ENCODE measurements at regions not wholly inside any gene's neighbourhood (a gene's known extent, or its start where the extent isn't known, plus 50 kb on each side); places are given as distances from the start of the nearest gene placed in this dataset.

DNA sequence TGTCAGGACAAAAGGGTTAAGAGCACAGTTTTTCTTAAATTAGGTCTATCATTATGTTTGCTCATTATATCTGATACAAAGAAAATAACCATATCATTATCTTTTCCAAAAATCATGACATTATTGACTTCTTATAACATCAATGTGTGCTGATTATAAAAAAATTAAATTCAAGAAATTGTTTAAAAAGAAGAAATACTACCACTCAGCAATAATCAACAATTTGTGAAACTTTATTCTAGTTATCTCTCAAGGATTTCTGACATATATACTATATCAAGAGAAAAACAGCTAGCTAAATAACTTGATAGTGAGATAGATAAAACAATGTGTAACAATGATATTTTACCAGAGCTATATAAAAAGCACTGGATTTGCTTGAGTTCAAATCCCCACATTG is 360.7 kb upstream of the PHF14 start:
- TF ChIP-seq, protein P1, sequence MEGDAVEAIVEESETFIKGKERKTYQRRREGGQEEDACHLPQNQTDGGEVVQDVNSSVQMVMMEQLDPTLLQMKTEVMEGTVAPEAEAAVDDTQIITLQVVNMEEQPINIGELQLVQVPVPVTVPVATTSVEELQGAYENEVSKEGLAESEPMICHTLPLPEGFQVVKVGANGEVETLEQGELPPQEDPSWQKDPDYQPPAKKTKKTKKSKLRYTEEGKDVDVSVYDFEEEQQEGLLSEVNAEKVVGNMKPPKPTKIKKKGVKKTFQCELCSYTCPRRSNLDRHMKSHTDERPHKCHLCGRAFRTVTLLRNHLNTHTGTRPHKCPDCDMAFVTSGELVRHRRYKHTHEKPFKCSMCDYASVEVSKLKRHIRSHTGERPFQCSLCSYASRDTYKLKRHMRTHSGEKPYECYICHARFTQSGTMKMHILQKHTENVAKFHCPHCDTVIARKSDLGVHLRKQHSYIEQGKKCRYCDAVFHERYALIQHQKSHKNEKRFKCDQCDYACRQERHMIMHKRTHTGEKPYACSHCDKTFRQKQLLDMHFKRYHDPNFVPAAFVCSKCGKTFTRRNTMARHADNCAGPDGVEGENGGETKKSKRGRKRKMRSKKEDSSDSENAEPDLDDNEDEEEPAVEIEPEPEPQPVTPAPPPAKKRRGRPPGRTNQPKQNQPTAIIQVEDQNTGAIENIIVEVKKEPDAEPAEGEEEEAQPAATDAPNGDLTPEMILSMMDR (IDR thresholded peaks at IDR 0.05): no peak
- TF ChIP-seq EZH2 (IDR thresholded peaks at IDR 0.05): no peak
- TF ChIP-seq EZH2phosphoT487 (IDR thresholded peaks at IDR 0.05): no peak
